ENCODE measurements at regions not wholly inside any gene's neighbourhood (a gene's known extent, or its start where the extent isn't known, plus 50 kb on each side); places are given as distances from the start of the nearest gene placed in this dataset.

GRCh38 chr2:51920509-51920908 is 888.6 kb upstream of the NRXN1 start:
- TF ChIP-seq CTCF (IDR thresholded peaks at IDR 0.05), result no peak
- no peak for TF ChIP-seq POLR2A (IDR thresholded peaks at IDR 0.05)
- TF ChIP-seq EP300 (IDR thresholded peaks at IDR 0.05), result no peak

Data from suprapubic skin (tissue), 3 donors.